Activated CD4-positive, alpha-beta T cell treated with anti-CD3 and anti-CD28 coated beads for 24 hours (primary cell): ENCODE measurements at regions not wholly inside any gene's neighbourhood (a gene's known extent, or its start where the extent isn't known, plus 50 kb on each side); places are given as distances from the start of the nearest gene placed in this dataset.

ENCODE experiments used
- DNase-seq, 2 donors: peaks; one replicate each; pipeline ENCODE4 v3.0.0-alpha.2; 2020; ENCODE audit warnings: low read depth in 2 of 2

DNA sequence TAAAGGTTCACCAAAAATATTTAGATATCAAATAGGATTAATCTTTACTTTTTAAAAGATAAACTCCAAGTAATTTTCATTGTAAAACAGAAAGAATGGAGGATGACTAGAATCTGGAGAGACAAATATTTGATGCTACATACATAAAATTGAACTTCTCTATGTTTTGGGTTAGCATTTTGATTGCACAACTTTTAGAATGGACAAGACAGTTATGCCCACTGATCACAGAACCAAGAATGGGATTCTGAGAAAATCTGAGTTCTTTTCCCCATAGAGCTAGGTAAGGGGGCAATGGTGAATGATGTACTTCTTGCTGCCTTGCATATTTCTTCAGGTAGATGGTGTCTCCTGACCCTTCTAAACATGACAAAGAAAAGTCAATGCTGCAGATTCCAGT lies 191.2 kb upstream of the ZEB2 start:
- DNase-seq, result no peak

- no peak for DNase-seq
These were observed 188.7 kb upstream of the ZEB2 start for GRCh38 chr2:144708626-144709025.

- no peak for DNase-seq
These were observed 187.9 kb upstream of the ZEB2 start for GRCh38 chr2:144707736-144708326.

- no peak for DNase-seq
These were observed 186.7 kb upstream of the ZEB2 start for GRCh38 chr2:144706647-144707046.

DNA sequence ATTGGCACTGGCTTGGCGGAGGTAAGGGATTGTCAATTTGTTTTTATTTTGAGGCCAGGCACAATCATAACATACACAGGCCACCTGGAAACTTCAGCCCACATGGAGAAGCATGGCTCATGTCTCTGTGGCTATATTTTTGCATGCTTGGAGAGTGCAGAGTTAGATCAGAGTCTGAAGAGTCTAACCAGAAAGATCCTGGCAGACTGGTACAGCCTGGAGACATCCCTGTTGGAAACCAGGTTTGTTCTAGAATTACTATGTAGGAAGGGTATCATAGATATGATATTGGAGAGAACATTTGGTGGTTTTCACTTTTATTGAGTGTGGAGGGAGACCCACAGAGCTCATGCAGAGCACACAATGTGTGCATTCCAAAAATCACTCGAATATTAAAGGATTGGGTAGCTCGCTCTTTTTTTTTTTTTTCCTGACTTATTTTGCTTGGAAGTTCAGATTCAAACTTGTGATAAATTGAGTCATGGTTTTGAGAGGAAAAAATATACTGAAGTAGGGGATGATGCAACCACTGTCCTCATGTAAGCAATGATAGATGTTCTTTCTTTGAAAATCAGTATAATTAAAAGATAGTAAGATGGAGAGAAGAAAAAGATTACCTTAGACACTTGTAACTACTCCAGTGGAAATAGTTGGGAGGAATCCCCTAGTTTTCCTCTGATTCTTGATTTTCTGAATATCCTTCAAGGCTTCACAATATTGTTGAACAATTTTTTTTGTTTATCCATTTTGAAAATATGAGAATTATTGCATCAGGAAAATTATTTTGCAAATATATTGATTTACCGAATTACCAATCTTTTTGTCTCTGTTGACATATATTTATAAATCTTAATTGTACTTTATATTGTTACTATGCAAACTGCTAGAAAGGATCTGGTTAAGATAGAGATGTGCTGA lies 185.7 kb upstream of the ZEB2 start:
- DNase-seq, result no peak

DNA sequence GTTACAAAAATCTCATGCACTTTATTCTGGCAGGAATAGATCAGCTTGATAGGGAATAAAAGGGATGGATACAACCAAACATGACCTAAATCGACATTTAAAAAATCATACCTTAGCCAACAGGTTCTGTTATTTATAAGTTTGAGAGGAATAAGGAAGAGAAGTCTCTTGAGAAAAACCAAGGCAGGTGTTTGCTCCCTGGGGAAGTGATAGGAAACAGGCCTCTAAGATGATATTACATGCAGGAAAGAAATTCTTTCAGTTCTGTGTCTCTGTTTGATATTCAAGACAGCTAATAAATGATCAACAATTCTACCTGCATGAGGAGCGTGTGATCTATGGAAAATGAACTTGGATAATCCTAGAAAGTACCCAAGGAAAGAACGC lies 184.8 kb upstream of the ZEB2 start:
- no peak for DNase-seq

GRCh38 chr2:144703852-144704708 lies 184.2 kb upstream of the ZEB2 start:
- DNase-seq, result no peak

DNA sequence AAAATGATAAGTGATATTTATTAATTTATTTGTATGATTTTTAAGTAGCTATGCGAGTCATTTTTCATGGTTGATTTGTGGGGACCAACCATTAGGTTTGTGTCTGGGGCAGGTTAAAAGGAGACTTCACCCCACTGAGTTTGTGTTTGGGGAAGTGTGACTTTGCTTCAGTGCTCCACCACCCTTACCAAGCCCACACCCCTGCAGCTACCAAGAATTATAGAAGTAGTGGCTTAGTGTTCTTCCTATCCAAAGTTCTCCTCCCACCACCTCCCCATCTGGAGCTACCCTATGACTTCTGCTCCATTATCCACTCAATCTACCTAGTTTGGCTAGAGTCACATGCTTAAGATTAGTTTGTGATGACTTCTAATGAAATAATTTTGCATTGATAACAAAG lies 182.1 kb upstream of the ZEB2 start:
- no peak for DNase-seq

DNA sequence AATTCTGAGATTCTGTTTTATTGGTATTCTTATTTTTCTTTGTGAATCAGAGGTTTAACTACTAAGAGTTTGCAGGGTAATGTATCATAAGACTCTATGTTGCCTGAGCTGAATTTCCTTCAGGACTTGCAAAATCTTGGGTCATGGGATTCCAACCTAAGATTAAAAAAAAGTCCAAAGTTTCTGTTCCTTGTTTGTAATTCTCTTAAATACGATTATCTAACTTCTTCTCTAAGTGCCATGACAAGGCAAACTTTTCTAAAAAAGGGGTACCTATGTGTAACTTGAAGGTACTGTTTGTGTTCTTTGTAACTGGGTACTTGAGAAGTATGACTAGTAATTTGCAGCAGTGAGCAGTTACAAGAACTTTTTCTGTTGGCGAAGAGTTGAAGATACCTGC lies 181.3 kb upstream of the ZEB2 start:
- no peak for DNase-seq

DNA sequence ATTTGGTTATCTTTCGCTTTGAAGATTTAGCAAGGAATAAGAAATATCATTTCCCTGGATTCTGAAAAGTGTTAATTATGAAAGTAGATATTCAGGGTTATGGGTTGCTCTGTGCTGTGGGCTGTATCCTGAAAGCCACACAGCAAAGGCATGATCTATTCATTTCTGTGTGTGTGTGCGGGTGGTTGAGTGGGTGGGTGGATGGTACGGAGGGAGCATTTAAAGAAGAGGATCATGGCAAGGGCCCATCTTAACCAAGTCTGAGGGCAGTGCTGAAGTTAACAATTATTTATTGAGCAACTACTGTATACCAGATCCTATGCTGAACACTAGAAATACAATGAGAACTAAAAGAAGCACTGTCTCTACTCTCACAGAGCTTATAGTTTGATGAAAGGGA lies 178.2 kb upstream of the ZEB2 start:
- DNase-seq, result no peak

DNA sequence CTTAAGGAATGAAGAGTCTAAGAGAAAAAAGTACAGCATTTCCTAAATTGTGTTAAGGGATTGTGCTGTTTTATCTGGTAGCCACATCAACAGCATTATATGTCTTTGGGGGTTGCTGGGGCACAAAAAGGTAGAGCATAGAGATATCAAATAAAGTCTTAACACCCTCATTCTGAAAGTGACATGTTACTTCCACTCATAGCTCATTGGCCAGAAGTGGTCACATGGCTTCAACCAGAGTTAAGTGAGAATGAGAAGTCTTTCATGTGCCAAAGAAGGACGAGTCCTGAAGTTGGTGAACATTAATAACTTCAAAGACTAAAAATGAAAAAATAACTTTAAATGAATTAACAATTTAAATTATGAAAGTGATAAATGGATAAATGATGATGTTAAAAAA lies 175.7 kb upstream of the ZEB2 start:
- no peak for DNase-seq

GRCh38 chr2:144694456-144694855 lies 174.5 kb upstream of the ZEB2 start:
- DNase-seq, result no peak

- DNase-seq, result no peak
These were observed 173.3 kb upstream of the ZEB2 start for GRCh38 chr2:144693179-144693578.

DNA sequence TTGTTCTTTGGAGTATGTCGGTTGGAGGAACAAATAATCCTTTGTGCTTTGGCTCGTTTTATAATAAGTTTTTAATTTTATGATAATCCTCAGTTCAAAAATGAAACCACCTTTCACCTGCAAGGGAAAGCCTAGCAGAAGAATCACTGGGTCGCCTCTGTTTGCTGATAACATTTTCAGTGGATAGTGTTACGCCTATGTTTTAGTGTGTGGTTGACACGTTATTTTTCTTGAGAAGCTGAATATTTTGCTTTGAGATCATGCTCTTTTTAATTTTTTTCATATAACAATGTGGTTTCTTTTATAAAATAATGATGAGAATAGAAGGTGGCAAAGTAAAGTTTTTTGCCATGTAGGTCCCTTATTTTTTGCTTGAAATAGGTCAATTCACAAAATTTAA lies 172.7 kb upstream of the ZEB2 start:
- no peak for DNase-seq

DNA sequence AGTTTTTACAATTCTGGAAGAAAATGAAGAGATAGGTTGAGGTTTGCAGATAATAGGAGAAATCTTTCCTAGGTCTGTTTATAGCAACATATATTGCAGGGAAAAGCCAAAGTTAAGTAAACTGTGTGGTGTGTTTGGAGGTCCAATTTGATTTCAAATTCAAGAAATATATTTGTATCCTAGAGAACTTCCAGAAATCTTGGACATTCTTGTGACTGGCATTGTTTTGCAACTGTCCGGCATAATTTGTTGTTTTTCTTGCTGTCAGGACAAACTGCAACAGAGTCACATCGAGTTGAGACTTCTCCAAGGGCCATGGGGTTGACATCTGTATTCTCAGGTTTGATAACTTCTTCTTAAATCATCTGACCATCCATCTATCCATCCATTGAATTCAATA lies 170.9 kb upstream of the ZEB2 start:
- no peak for DNase-seq

- no peak for DNase-seq
These were observed 166.7 kb upstream of the ZEB2 start for GRCh38 chr2:144686518-144687215.

GRCh38 chr2:144683966-144684365 lies 164.0 kb upstream of the ZEB2 start:
- DNase-seq, result no peak

- no peak for DNase-seq
These were observed 163.3 kb upstream of the ZEB2 start for GRCh38 chr2:144683107-144683753.

DNA sequence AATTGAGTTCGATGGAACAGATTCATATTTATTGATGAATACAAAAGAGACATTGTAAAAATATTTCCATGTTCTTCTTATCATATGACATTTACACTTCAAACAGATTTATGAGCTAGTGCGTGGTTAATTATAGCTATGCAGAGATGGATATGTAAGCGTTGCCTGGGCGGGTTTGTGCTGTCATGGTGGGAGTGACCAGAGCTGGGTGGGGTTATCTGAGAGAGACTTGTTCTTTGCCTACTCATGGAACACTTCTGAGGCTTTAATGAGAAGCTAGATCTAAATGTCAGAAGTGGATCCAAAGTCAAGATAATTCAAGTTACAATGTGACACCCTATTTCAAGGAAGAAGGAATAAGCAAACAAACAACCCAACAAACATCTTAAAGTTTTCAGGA lies 162.3 kb upstream of the ZEB2 start:
- DNase-seq, result no peak

DNA sequence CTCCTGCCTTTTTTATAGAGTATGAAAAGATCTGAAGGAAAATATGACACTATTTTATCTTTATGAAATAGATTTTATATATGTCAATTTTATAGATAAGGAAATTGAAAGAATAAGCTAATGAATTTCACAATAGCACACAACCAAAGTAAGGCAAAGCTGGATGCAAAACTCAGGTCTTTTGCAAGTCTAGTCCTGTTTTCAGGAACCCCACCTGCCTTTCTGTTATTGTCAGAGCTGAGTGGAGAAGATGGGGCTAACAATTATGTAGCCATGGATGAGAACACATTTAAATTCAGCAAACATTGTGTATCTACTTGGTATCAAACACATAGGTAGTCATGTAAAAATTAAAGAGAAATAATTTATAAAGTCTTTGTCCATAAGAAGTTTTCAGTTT lies 161.5 kb upstream of the ZEB2 start:
- no peak for DNase-seq

GRCh38 chr2:144679942-144680341 lies 160.0 kb upstream of the ZEB2 start:
- DNase-seq, result no peak
